WERI-Rb-1 (cell line): ENCODE measurements at regions not wholly inside any gene's neighbourhood (a gene's known extent, or its start where the extent isn't known, plus 50 kb on each side); places are given as distances from the start of the nearest gene placed in this dataset.

Experiments
- DNase-seq: peaks from one replicate; pipeline ENCODE4 v3.0.0-alpha.2; 2020
- H3K27ac ChIP-seq: fragments of 250-450 bp; sonication (Bioruptor Pico); 2 replicates; pipeline ENCODE4 v1.5.1; 2020; ENCODE audit warnings: mild to moderate bottlenecking, moderate library complexity
- H3K27me3 ChIP-seq: fragments of 250-450 bp; sonication (Bioruptor Pico); 2 replicates; pipeline ENCODE4 v1.5.1; 2021; ENCODE audit warnings: mild to moderate bottlenecking, low read depth, moderate library complexity; ENCODE audit not compliant: insufficient read depth, severe bottlenecking
- H3K36me3 ChIP-seq: fragments of 250-450 bp; sonication (Bioruptor Pico); 2 replicates; pipeline ENCODE4 v1.5.1; 2020; ENCODE audit warnings: mild to moderate bottlenecking, moderate library complexity
- H3K4me3 ChIP-seq: 2 replicates; pipeline ENCODE4 v1.5.1; 2011; ENCODE audit warnings: low read depth, mild to moderate bottlenecking, control low read depth, low read length
- H3K9me3 ChIP-seq: fragments of 250-450 bp; sonication (Bioruptor Pico); 2 replicates; pipeline ENCODE4 v1.5.1; 2021; ENCODE audit warnings: mild to moderate bottlenecking, moderate library complexity; ENCODE audit not compliant: severe bottlenecking
- CTCF ChIP-seq: IDR thresholded peaks from 2 replicates; pipeline ENCODE4 v1.5.1; 2011; ENCODE audit warnings: low read depth, mild to moderate bottlenecking, control low read depth, inconsistent platforms, low read length

GRCh38 chr7:27424231-27424630 is 181.6 kb downstream of the EVX1 start:
- H3K36me3 ChIP-seq: no peaks in the 10 kb centered on the region
- no peaks in the 10 kb centered on the region for H3K9me3 ChIP-seq
- H3K27ac ChIP-seq: no peak overlapping the region
- no peak for DNase-seq
- no peak overlapping the region for H3K4me3 ChIP-seq
- H3K27me3 ChIP-seq: peaks cover 69% of the 10 kb centered on the region
- TF ChIP-seq CTCF: no peak

- no peak for DNase-seq
- no peak overlapping the region for H3K27ac ChIP-seq
- no peaks in the 10 kb centered on the region for H3K36me3 ChIP-seq
- no peaks in the 10 kb centered on the region for H3K9me3 ChIP-seq
- H3K27me3 ChIP-seq: peaks cover 73% of the 10 kb centered on the region
- no peak for TF ChIP-seq CTCF
- H3K4me3 ChIP-seq: no peak overlapping the region
These were observed 182.1 kb downstream of the EVX1 start for GRCh38 chr7:27424749-27425148.

GRCh38 chr7:27427416-27427815 is 184.8 kb downstream of the EVX1 start:
- no peaks in the 10 kb centered on the region for H3K36me3 ChIP-seq
- H3K4me3 ChIP-seq: no peak overlapping the region
- TF ChIP-seq CTCF: no peak
- H3K9me3 ChIP-seq: no peaks in the 10 kb centered on the region
- no peak for DNase-seq
- no peak overlapping the region for H3K27ac ChIP-seq
- peaks cover 65% of the 10 kb centered on the region for H3K27me3 ChIP-seq

- peaks cover 68% of the 10 kb centered on the region for H3K27me3 ChIP-seq
- no peaks in the 10 kb centered on the region for H3K9me3 ChIP-seq
- TF ChIP-seq CTCF: no peak
- no peak overlapping the region for H3K27ac ChIP-seq
- DNase-seq: no peak
- H3K36me3 ChIP-seq: no peaks in the 10 kb centered on the region
- H3K4me3 ChIP-seq: no peak overlapping the region
These were observed 187.5 kb downstream of the EVX1 start for GRCh38 chr7:27430105-27430504.

- TF ChIP-seq CTCF: no peak
- DNase-seq: no peak
- H3K4me3 ChIP-seq: no peak overlapping the region
- H3K36me3 ChIP-seq: no peaks in the 10 kb centered on the region
- H3K27ac ChIP-seq: no peak overlapping the region
- no peaks in the 10 kb centered on the region for H3K9me3 ChIP-seq
- H3K27me3 ChIP-seq: peaks cover 70% of the 10 kb centered on the region
These were observed 188.9 kb downstream of the EVX1 start for GRCh38 chr7:27431465-27431864.

GRCh38 chr7:27433581-27433980 is 191.0 kb downstream of the EVX1 start:
- no peak overlapping the region for H3K4me3 ChIP-seq
- no peak for TF ChIP-seq CTCF
- H3K9me3 ChIP-seq: no peaks in the 10 kb centered on the region
- H3K36me3 ChIP-seq: no peaks in the 10 kb centered on the region
- H3K27me3 ChIP-seq: peaks cover 62% of the 10 kb centered on the region
- H3K27ac ChIP-seq: no peak overlapping the region
- DNase-seq: no peak
